ENCODE measurements at regions not wholly inside any gene's neighbourhood (a gene's known extent, or its start where the extent isn't known, plus 50 kb on each side); places are given as distances from the start of the nearest gene placed in this dataset.

- POLR2A ChIA-PET (ENCODE audit: low non-redundant PET) = no interaction called here
- CTCF ChIA-PET = no interaction called here
- TF ChIP-seq CTCF (conservative IDR thresholded peaks at IDR 0.05; ENCODE audit: low read depth) = no peak
- H3K27ac ChIP-seq = no peak overlapping the region
- no peak for DNase-seq (ENCODE audit: low spot score)
Measured at GRCh38 chr12:25034676-25035075, 85.8 kb upstream of the BCAT1 start.

- H3K27ac ChIP-seq = no peak overlapping the region
- no peak for DNase-seq (ENCODE audit: low spot score)
- no peak for TF ChIP-seq CTCF (conservative IDR thresholded peaks at IDR 0.05; ENCODE audit: low read depth)
- ChIA-PET CTCF (no interaction called here), POLR2A (ENCODE audit: low non-redundant PET) (no interaction called here)
Measured at GRCh38 chr12:25025951-25026490, 77.1 kb upstream of the BCAT1 start.

GRCh38 chr12:25025260-25025659 lies 76.4 kb upstream of the BCAT1 start:
- TF ChIP-seq CTCF (conservative IDR thresholded peaks at IDR 0.05; ENCODE audit: low read depth) = no peak
- H3K27ac ChIP-seq = no peak overlapping the region
- CTCF ChIA-PET = no interaction called here
- POLR2A ChIA-PET (ENCODE audit: low non-redundant PET) = no interaction called here
- DNase-seq (ENCODE audit: low spot score) = no peak

GRCh38 chr12:25023808-25024207 lies 74.9 kb upstream of the BCAT1 start:
- POLR2A ChIA-PET (ENCODE audit: low non-redundant PET) = no interaction called here

GRCh38 chr12:25020621-25021243 lies 71.8 kb upstream of the BCAT1 start:
- POLR2A ChIA-PET (ENCODE audit: low non-redundant PET) = no interaction called here
- TF ChIP-seq CTCF (conservative IDR thresholded peaks at IDR 0.05; ENCODE audit: low read depth) = no peak
- CTCF ChIA-PET = no interaction called here

More at GRCh38 chr12:25023808-25024207, 74.9 kb upstream of the BCAT1 start:
- no peak overlapping the region for H3K27ac ChIP-seq
- TF ChIP-seq CTCF (conservative IDR thresholded peaks at IDR 0.05; ENCODE audit: low read depth) = no peak
- DNase-seq (ENCODE audit: low spot score) = no peak
- CTCF ChIA-PET = no interaction called here

GRCh38 chr12:25018146-25018545 lies 69.2 kb upstream of the BCAT1 start:
- no peak for TF ChIP-seq CTCF (conservative IDR thresholded peaks at IDR 0.05; ENCODE audit: low read depth)
- ChIA-PET POLR2A (ENCODE audit: low non-redundant PET) (no interaction called here), CTCF (interaction anchor here (0.6 kb wide), 1 partner anchor 51 kb away, joined by 3 read pairs; no protein-coding TSS in a partner anchor)
- H3K27ac ChIP-seq = no peak overlapping the region
- DNase-seq (ENCODE audit: low spot score) = no peak

More at GRCh38 chr12:25020621-25021243, 71.8 kb upstream of the BCAT1 start:
- no peak overlapping the region for H3K27ac ChIP-seq
- no peak for DNase-seq (ENCODE audit: low spot score)

All from RWPE1 (cell line).